Right lobe of liver (tissue), 4 donors: ENCODE measurements at regions not wholly inside any gene's neighbourhood (a gene's known extent, or its start where the extent isn't known, plus 50 kb on each side); places are given as distances from the start of the nearest gene placed in this dataset.
"Not testable (repeated sequence)": the region's sequence is repeated elsewhere in the genome, so short reads cannot be mapped to it uniquely, and the experiment has no call there.

Source experiments
- POLR2A ChIP-seq: fragments of 450-650 bp; IDR thresholded peaks from one replicate; pipeline ENCODE4 v1.6.1; 2017; ENCODE audit warnings: antibody characterized with exemption, mild to moderate bottlenecking
- TF ChIP-seq, protein P1 (sequence below), 4 donors: fragments of 200-600 bp in 3 of 4; fragments of 450-650 bp in 1 of 4; IDR thresholded peaks; one replicate each; pipeline versions ENCODE4 v1.5.1 to v1.8.0; 2016 to 2022; ENCODE audit warnings: antibody characterized with exemption in 4 of 4, mild to moderate bottlenecking in 2 of 4
- donor health status: DM: no; HTN: no; CAD: no.
- donor health status: DM: no; HTN: no; CAD: no.
- donor health status: DM: no; HTN: yes; CAD: no.

- TF ChIP-seq, protein P1, sequence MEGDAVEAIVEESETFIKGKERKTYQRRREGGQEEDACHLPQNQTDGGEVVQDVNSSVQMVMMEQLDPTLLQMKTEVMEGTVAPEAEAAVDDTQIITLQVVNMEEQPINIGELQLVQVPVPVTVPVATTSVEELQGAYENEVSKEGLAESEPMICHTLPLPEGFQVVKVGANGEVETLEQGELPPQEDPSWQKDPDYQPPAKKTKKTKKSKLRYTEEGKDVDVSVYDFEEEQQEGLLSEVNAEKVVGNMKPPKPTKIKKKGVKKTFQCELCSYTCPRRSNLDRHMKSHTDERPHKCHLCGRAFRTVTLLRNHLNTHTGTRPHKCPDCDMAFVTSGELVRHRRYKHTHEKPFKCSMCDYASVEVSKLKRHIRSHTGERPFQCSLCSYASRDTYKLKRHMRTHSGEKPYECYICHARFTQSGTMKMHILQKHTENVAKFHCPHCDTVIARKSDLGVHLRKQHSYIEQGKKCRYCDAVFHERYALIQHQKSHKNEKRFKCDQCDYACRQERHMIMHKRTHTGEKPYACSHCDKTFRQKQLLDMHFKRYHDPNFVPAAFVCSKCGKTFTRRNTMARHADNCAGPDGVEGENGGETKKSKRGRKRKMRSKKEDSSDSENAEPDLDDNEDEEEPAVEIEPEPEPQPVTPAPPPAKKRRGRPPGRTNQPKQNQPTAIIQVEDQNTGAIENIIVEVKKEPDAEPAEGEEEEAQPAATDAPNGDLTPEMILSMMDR (IDR thresholded peaks at IDR 0.05) = not testable (repeated sequence)
- TF ChIP-seq POLR2A = not testable (repeated sequence)
Measured at GRCh38 chr17:20855910-20856470, 186.8 kb downstream of the USP22 start.
